ENCODE measurements at regions not wholly inside any gene's neighbourhood (a gene's known extent, or its start where the extent isn't known, plus 50 kb on each side); places are given as distances from the start of the nearest gene placed in this dataset.
"Not testable (repeated sequence)": the region's sequence is repeated elsewhere in the genome, so short reads cannot be mapped to it uniquely, and the experiment has no call there.

GRCh38 chr22:45061332-45061731, 51.5 kb upstream of the PHF21B start:
- DNase-seq (ENCODE audit: low spot score): no peak

- DNase-seq (ENCODE audit: low spot score): no peak
Observed at GRCh38 chr22:45064313-45065278, 54.8 kb upstream of the PHF21B start.

GRCh38 chr22:45065726-45066125, 55.9 kb upstream of the PHF21B start:
- DNase-seq (ENCODE audit: low spot score): no peak

GRCh38 chr22:45067731-45068130, 57.9 kb upstream of the PHF21B start:
- no peak for DNase-seq (ENCODE audit: low spot score)

- DNase-seq (ENCODE audit: low spot score): no peak
Observed at GRCh38 chr22:45069925-45070324, 60.1 kb upstream of the PHF21B start.

GRCh38 chr22:45071618-45072017, 61.8 kb upstream of the PHF21B start:
- DNase-seq (ENCODE audit: low spot score): no peak

- DNase-seq (ENCODE audit: low spot score): peak; percentile 25
Observed at GRCh38 chr22:45072322-45072903, 62.6 kb upstream of the PHF21B start.

GRCh38 chr22:45073064-45073463, 63.3 kb upstream of the PHF21B start:
- DNase-seq (ENCODE audit: low spot score): no peak

- DNase-seq (ENCODE audit: low spot score): no peak
Observed at GRCh38 chr22:45077286-45077685, 67.5 kb upstream of the PHF21B start.

- DNase-seq (ENCODE audit: low spot score): no peak
Observed at GRCh38 chr22:45077826-45078334, 68.1 kb upstream of the PHF21B start.

- DNase-seq (ENCODE audit: low spot score): no peak
Observed at GRCh38 chr22:45082795-45083194, 73.0 kb upstream of the PHF21B start.

- no peak for DNase-seq (ENCODE audit: low spot score)
Observed at GRCh38 chr22:45083659-45084305, 74.0 kb upstream of the PHF21B start.

GRCh38 chr22:45084400-45084920, 74.7 kb upstream of the PHF21B start:
- no peak for DNase-seq (ENCODE audit: low spot score)

- DNase-seq (ENCODE audit: low spot score): no peak
Observed at GRCh38 chr22:45087802-45088201, 75.9 kb upstream of the NUP50 start.

- DNase-seq (ENCODE audit: low spot score): no peak
Observed at GRCh38 chr22:45088576-45088975, 75.1 kb upstream of the NUP50 start.

- DNase-seq (ENCODE audit: low spot score): peak; percentile 15
Observed at GRCh38 chr22:45090497-45090910, 73.2 kb upstream of the NUP50 start.

GRCh38 chr22:45091254-45091854, 72.4 kb upstream of the NUP50 start:
- DNase-seq (ENCODE audit: low spot score): no peak

GRCh38 chr22:45091875-45092274, 71.8 kb upstream of the NUP50 start:
- DNase-seq (ENCODE audit: low spot score): not testable (repeated sequence)

GRCh38 chr22:45092644-45093043, 71.1 kb upstream of the NUP50 start:
- DNase-seq (ENCODE audit: low spot score): no peak

- no peak for DNase-seq (ENCODE audit: low spot score)
Observed at GRCh38 chr22:45093609-45094008, 70.1 kb upstream of the NUP50 start.

- DNase-seq (ENCODE audit: low spot score): no peak
Observed at GRCh38 chr22:45094081-45094720, 69.5 kb upstream of the NUP50 start.
